Hepatocyte (in vitro differentiated cells): ENCODE measurements at regions not wholly inside any gene's neighbourhood (a gene's known extent, or its start where the extent isn't known, plus 50 kb on each side); places are given as distances from the start of the nearest gene placed in this dataset.

ENCODE experiments used
- EZH2 ChIP-seq: fragments of 200-600 bp; sonication (generic); IDR thresholded peaks from 2 replicates; pipeline ENCODE4 v1.6.1; 2016; ENCODE audit warnings: antibody characterized with exemption, mild to moderate bottlenecking, borderline replicate concordance
- EZH2phosphoT487 ChIP-seq: fragments of 200-600 bp; sonication (generic); IDR thresholded peaks from one replicate; pipeline ENCODE4 v1.6.1; 2018; ENCODE audit warnings: antibody characterized with exemption, mild to moderate bottlenecking, low read depth, moderate library complexity; ENCODE audit not compliant: unreplicated experiment, severe bottlenecking
- TF ChIP-seq, protein P1 (sequence below): fragments of 200-600 bp; sonication (generic); IDR thresholded peaks from 2 replicates; pipeline ENCODE4 v1.5.1; 2016; ENCODE audit warnings: antibody characterized with exemption, mild to moderate bottlenecking; ENCODE audit not compliant: poor library complexity

DNA sequence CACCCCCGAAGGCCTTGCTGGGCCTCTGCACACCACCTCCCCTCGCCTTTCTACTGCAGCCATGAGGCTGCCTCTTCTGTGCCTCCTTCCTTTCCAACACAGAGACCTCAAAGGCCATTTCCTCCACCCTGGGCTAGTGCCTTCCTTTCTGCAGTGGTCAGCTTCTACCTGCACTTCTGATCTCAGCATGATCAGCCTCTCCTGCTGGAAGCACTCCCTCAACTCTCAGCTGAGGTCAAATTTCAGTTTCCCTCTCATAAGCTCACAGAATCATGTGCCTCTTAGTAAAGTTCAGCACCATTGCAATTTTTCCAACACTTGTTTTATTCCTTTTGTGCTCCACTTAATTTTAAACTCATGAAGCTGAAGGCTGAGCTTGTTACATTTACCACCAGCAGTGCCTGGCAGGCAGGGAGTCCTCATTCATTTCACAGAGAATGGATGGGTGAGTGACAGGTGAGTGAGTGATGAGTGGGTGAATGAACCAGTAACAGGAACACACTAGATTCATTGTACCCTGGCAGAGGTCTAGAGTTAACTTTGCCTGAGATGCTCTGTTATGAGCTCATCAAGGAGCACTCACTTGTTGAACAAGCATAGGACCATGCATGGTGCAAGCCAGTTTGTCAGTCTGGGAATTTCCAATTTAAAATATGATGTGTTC is 124.0 kb upstream of the PRSS58 start:
- no peak for TF ChIP-seq EZH2
- TF ChIP-seq, protein P1, sequence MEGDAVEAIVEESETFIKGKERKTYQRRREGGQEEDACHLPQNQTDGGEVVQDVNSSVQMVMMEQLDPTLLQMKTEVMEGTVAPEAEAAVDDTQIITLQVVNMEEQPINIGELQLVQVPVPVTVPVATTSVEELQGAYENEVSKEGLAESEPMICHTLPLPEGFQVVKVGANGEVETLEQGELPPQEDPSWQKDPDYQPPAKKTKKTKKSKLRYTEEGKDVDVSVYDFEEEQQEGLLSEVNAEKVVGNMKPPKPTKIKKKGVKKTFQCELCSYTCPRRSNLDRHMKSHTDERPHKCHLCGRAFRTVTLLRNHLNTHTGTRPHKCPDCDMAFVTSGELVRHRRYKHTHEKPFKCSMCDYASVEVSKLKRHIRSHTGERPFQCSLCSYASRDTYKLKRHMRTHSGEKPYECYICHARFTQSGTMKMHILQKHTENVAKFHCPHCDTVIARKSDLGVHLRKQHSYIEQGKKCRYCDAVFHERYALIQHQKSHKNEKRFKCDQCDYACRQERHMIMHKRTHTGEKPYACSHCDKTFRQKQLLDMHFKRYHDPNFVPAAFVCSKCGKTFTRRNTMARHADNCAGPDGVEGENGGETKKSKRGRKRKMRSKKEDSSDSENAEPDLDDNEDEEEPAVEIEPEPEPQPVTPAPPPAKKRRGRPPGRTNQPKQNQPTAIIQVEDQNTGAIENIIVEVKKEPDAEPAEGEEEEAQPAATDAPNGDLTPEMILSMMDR, result no peak
- TF ChIP-seq EZH2phosphoT487, result no peak
